GM12878 (cell line): ENCODE measurements at regions not wholly inside any gene's neighbourhood (a gene's known extent, or its start where the extent isn't known, plus 50 kb on each side); places are given as distances from the start of the nearest gene placed in this dataset.

ENCODE experiments used
- ATAC-seq: fragments of 200-7000 bp; cut with Tn5 transposase; 3 replicates; pipeline ENCODE4 v1.9.1; 2020; ENCODE audit warnings: mild to moderate bottlenecking, moderate library complexity
- BruUV-seq: library from RNA; stranded (reverse); fragments of 400-500 nt; replicated peaks from 2 replicates; lab custom pipeline; 2021; lab: Mats Ljungman, UMichigan
- CTCF ChIA-PET: fragments of 300-600 bp; sonication (Branson Sonifier 250); formaldehyde crosslinking; extraction: SDS; loops from one replicate; lab custom pipeline; 2021; ENCODE audit warnings: inconsistent platforms; lab: Yijun Ruan, JAX
- POLR2A ChIA-PET: fragments of 350-600 bp; formaldehyde crosslinking; extraction: SDS; loops from one replicate; lab custom pipeline; 2021; ENCODE audit warnings: inconsistent platforms; lab: Charles Lee
- RAD21 ChIA-PET: fragments of 300-600 bp; sonication (Branson Sonifier 250); formaldehyde crosslinking; loops from one replicate; lab custom pipeline; 2023; ENCODE audit warnings: antibody characterized with exemption; ENCODE audit not compliant: unreplicated experiment; lab: Charles Lee
- SMC1A ChIA-PET: fragments of 300-600 bp; sonication (Branson Sonifier 250); formaldehyde crosslinking; loops from one replicate; lab custom pipeline; 2023; ENCODE audit not compliant: unreplicated experiment, uncharacterized antibody; lab: Charles Lee
- DNase-seq: peaks from one replicate; pipeline ENCODE4 v3.0.0-alpha.2; 2011; ENCODE audit warnings: low read depth, low spot score
- FAIRE-seq: peaks from 3 replicates; lab custom pipeline; 2011; peaks lifted over from hg19 to GRCh38; lab: Jason Lieb, UNC
- H2AFZ ChIP-seq: 2 replicates; pipeline ENCODE4 v1.6.0; 2011; ENCODE audit warnings: low read depth, low read length, control low read depth; ENCODE audit not compliant: control insufficient read depth
- H3K27ac ChIP-seq: 2 replicates; pipeline ENCODE4 v1.5.1; 2011; ENCODE audit warnings: control low read depth; ENCODE audit not compliant: control insufficient read depth, insufficient read depth
- H3K27me3 ChIP-seq, 2 experiments: replicated peaks in 1 of 2; 2 replicates each; pipeline versions ENCODE4 v1.6.0 to v1.6.1; 2011; ENCODE audit warnings: low read length in 1 of 2; ENCODE audit not compliant: control insufficient read depth in 2 of 2, insufficient read depth in 2 of 2
- H3K36me3 ChIP-seq, 2 experiments: 2 replicates each; pipeline ENCODE4 v1.5.1; 2011; ENCODE audit warnings: low read length in 1 of 2; ENCODE audit not compliant: control insufficient read depth in 2 of 2, insufficient read depth in 2 of 2
- H3K4me1 ChIP-seq: 2 replicates; pipeline ENCODE4 v1.6.1; 2011; ENCODE audit warnings: mild to moderate bottlenecking, low read length, moderate library complexity, mixed read lengths; ENCODE audit not compliant: control insufficient read depth, insufficient read depth
- H3K4me2 ChIP-seq: 2 replicates; pipeline ENCODE4 v1.6.0; 2011; ENCODE audit warnings: control low read depth; ENCODE audit not compliant: control insufficient read depth, insufficient read depth
- H3K4me3 ChIP-seq: fragments of 200-600 bp; sonication (generic); 2 replicates; pipeline ENCODE4 v1.5.1; 2016
- H3K79me2 ChIP-seq: 2 replicates; pipeline ENCODE4 v1.6.0; 2011; ENCODE audit warnings: low read length; ENCODE audit not compliant: control insufficient read depth, insufficient read depth
- H3K9ac ChIP-seq: 2 replicates; pipeline ENCODE4 v1.8.0; 2011; ENCODE audit warnings: low read length, control low read depth, mixed read lengths; ENCODE audit not compliant: control insufficient read depth, insufficient read depth
- H3K9me3 ChIP-seq: replicated peaks from 3 replicates; pipeline ENCODE4 v1.5.1; 2011; ENCODE audit warnings: mild to moderate bottlenecking, low read length; ENCODE audit not compliant: control insufficient read depth, insufficient read depth
- H4K20me1 ChIP-seq: 2 replicates; pipeline ENCODE4 v1.6.0; 2011; ENCODE audit not compliant: control insufficient read depth, insufficient read depth
- CBX3 ChIP-seq: fragments of 200-600 bp; sonication (generic); IDR thresholded peaks from 2 replicates; pipeline ENCODE4 v1.6.1; 2016; ENCODE audit warnings: low read depth, borderline replicate concordance
- GABPA ChIP-seq: IDR thresholded peaks from 2 replicates; pipeline ENCODE4 v1.6.1; 2014; ENCODE audit warnings: antibody characterized with exemption, low read depth, mild to moderate bottlenecking, inconsistent platforms
- NRF1 ChIP-seq: conservative IDR thresholded peaks from 2 replicates; pipeline ENCODE4 v1.6.1; 2011; ENCODE audit warnings: mild to moderate bottlenecking, low read depth, low read length, improper control_type of control experiment
- WGBS: methylation state at CpG from one replicate; pipeline ENCODE4 v1.1.6; 2016; ENCODE audit warnings: low lambda C conversion rate; ENCODE audit not compliant: insufficient replicate concordance, insufficient coverage; ENCODE audit errors: missing lambda C conversion rate; 5-methylcytosine and 5-hydroxymethylcytosine counted together
- in situ Hi-C: fragments of 300-500 bp; cut with MboI; formaldehyde crosslinking; loops from 9 replicates; pipeline ENCODE4 v1.14.3; 2018; ENCODE audit warnings: mixed read lengths
- intact Hi-C: fragments of 100-400 bp; cut with micrococcal nuclease; formaldehyde crosslinking; loops from one replicate; pipeline ENCODE4 v1.14.2; 2022; ENCODE audit not compliant: unreplicated experiment
- TF ChIP-seq, protein P1 (sequence below): fragments of 450-650 bp; IDR thresholded peaks from 2 replicates; pipeline ENCODE4 v1.6.1; 2017; ENCODE audit warnings: antibody characterized with exemption, mild to moderate bottlenecking, moderate library complexity
- TF ChIP-seq, protein P2 (sequence below): IDR thresholded peaks from 2 replicates; pipeline ENCODE4 v1.6.1; 2012; ENCODE audit warnings: low read depth, low read length, improper control_type of control experiment
- TF ChIP-seq, protein P3 (sequence below): IDR thresholded peaks from 2 replicates; pipeline ENCODE4 v1.6.1; 2011; ENCODE audit warnings: borderline replicate concordance, low read depth, mild to moderate bottlenecking, moderate library complexity, mixed read lengths, low read length; ENCODE audit not compliant: insufficient read depth; ENCODE audit errors: extremely low read length
- TF ChIP-seq, protein P4 (sequence below): IDR thresholded peaks from 2 replicates; pipeline ENCODE4 v1.6.1; 2012; ENCODE audit warnings: low read depth, low read length, improper control_type of control experiment
- TF ChIP-seq, protein P5 (sequence below): fragments of 450-650 bp; conservative IDR thresholded peaks from 2 replicates; pipeline ENCODE4 v1.6.1; 2017; ENCODE audit warnings: mild to moderate bottlenecking, moderate library complexity
- TF ChIP-seq, protein P6 (sequence below): fragments of 450-650 bp; IDR thresholded peaks from 2 replicates; pipeline ENCODE4 v1.6.1; 2016; ENCODE audit warnings: mild to moderate bottlenecking, moderate library complexity, borderline replicate concordance

DNA sequence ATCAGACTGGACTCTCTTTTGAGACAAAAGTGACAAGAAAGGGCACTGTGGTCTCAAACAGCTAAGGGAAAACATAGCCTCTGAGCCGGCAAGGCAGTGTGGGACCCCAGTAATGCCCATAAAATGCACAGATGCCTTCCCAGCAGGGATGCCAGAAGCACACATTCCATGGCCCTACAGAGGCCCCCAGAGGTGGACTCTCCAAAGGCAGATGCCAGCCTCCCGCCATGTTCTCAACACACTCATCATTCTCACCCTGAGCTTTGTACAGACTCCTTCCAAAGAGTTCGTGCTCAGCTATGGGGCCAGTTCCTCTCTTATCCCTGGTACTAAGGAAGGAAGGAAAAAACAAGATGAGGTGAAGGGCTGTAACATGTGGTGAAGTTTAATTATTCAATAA, 67.1 kb upstream of the ATP12A start (continued):
- TF ChIP-seq, protein P1, sequence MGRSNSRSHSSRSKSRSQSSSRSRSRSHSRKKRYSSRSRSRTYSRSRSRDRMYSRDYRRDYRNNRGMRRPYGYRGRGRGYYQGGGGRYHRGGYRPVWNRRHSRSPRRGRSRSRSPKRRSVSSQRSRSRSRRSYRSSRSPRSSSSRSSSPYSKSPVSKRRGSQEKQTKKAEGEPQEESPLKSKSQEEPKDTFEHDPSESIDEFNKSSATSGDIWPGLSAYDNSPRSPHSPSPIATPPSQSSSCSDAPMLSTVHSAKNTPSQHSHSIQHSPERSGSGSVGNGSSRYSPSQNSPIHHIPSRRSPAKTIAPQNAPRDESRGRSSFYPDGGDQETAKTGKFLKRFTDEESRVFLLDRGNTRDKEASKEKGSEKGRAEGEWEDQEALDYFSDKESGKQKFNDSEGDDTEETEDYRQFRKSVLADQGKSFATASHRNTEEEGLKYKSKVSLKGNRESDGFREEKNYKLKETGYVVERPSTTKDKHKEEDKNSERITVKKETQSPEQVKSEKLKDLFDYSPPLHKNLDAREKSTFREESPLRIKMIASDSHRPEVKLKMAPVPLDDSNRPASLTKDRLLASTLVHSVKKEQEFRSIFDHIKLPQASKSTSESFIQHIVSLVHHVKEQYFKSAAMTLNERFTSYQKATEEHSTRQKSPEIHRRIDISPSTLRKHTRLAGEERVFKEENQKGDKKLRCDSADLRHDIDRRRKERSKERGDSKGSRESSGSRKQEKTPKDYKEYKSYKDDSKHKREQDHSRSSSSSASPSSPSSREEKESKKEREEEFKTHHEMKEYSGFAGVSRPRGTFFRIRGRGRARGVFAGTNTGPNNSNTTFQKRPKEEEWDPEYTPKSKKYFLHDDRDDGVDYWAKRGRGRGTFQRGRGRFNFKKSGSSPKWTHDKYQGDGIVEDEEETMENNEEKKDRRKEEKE = no peak
- TF ChIP-seq, protein P2, sequence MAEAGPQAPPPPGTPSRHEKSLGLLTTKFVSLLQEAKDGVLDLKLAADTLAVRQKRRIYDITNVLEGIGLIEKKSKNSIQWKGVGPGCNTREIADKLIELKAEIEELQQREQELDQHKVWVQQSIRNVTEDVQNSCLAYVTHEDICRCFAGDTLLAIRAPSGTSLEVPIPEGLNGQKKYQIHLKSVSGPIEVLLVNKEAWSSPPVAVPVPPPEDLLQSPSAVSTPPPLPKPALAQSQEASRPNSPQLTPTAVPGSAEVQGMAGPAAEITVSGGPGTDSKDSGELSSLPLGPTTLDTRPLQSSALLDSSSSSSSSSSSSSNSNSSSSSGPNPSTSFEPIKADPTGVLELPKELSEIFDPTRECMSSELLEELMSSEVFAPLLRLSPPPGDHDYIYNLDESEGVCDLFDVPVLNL = no peak
- TF ChIP-seq, protein P3, sequence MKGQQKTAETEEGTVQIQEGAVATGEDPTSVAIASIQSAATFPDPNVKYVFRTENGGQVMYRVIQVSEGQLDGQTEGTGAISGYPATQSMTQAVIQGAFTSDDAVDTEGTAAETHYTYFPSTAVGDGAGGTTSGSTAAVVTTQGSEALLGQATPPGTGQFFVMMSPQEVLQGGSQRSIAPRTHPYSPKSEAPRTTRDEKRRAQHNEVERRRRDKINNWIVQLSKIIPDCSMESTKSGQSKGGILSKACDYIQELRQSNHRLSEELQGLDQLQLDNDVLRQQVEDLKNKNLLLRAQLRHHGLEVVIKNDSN = no peak

DNA sequence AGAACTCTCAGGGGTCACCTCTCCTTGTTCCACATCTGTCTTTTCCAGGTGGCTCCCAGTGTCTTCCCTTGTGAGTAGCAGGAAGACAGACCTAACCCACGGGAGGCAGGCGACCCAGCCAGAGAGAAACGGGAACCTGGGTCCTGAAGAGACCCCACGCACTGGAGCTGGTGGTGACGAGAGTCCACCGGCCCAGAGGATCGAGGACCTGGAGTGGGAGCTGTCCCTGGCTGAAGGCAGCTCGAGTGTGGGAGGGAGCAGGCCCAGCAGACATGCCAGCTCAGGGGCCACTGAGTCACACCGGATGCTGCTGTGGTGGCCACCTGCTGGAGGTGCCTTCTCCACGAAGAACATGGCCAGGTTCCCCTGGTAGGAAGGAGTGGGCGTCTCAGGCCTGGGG, 66.5 kb upstream of the ATP12A start:
- Histone ChIP-seq H3K9ac (no peak overlapping the region), H3K4me3 (no peak overlapping the region), H3K4me2 (no peak overlapping the region), H3K9me3 (no peaks in the 10 kb centered on the region; the same call in 2 of the 3 replicates), H3K27ac (no peak overlapping the region), H3K79me2 (no peaks in the 10 kb centered on the region), H3K36me3 (no peaks in the 10 kb centered on the region), H3K4me1 (peaks cover 16% of the 10 kb centered on the region), H4K20me1 (no peaks in the 10 kb centered on the region), H3K27me3 (no peaks in the 10 kb centered on the region), H2AFZ (no peak overlapping the region)
- FAIRE-seq (no peak), DNase-seq (no peak), ATAC-seq (no peak)
- ChIA-PET CTCF (interaction anchor here (1.9 kb wide), 1 partner anchor 11 kb away, joined by 4 read pairs; no protein-coding TSS in a partner anchor), RAD21 (no interaction called here), SMC1A (no interaction called here), POLR2A (no interaction called here)
- intact Hi-C loops (no loop called here), in situ Hi-C loops (no loop called here)
- no TSS peak for BruUV-seq
- 68% methylated on average over 11 of the region's 11 CpGs for WGBS
- TF ChIP-seq, protein P4, sequence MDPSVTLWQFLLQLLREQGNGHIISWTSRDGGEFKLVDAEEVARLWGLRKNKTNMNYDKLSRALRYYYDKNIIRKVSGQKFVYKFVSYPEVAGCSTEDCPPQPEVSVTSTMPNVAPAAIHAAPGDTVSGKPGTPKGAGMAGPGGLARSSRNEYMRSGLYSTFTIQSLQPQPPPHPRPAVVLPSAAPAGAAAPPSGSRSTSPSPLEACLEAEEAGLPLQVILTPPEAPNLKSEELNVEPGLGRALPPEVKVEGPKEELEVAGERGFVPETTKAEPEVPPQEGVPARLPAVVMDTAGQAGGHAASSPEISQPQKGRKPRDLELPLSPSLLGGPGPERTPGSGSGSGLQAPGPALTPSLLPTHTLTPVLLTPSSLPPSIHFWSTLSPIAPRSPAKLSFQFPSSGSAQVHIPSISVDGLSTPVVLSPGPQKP = no peak
- TF ChIP-seq, protein P5, sequence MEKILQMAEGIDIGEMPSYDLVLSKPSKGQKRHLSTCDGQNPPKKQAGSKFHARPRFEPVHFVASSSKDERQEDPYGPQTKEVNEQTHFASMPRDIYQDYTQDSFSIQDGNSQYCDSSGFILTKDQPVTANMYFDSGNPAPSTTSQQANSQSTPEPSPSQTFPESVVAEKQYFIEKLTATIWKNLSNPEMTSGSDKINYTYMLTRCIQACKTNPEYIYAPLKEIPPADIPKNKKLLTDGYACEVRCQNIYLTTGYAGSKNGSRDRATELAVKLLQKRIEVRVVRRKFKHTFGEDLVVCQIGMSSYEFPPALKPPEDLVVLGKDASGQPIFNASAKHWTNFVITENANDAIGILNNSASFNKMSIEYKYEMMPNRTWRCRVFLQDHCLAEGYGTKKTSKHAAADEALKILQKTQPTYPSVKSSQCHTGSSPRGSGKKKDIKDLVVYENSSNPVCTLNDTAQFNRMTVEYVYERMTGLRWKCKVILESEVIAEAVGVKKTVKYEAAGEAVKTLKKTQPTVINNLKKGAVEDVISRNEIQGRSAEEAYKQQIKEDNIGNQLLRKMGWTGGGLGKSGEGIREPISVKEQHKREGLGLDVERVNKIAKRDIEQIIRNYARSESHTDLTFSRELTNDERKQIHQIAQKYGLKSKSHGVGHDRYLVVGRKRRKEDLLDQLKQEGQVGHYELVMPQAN = no peak
- TF ChIP-seq NRF1 (no peak), GABPA (no peak), CBX3 (no peak)
- TF ChIP-seq, protein P6, sequence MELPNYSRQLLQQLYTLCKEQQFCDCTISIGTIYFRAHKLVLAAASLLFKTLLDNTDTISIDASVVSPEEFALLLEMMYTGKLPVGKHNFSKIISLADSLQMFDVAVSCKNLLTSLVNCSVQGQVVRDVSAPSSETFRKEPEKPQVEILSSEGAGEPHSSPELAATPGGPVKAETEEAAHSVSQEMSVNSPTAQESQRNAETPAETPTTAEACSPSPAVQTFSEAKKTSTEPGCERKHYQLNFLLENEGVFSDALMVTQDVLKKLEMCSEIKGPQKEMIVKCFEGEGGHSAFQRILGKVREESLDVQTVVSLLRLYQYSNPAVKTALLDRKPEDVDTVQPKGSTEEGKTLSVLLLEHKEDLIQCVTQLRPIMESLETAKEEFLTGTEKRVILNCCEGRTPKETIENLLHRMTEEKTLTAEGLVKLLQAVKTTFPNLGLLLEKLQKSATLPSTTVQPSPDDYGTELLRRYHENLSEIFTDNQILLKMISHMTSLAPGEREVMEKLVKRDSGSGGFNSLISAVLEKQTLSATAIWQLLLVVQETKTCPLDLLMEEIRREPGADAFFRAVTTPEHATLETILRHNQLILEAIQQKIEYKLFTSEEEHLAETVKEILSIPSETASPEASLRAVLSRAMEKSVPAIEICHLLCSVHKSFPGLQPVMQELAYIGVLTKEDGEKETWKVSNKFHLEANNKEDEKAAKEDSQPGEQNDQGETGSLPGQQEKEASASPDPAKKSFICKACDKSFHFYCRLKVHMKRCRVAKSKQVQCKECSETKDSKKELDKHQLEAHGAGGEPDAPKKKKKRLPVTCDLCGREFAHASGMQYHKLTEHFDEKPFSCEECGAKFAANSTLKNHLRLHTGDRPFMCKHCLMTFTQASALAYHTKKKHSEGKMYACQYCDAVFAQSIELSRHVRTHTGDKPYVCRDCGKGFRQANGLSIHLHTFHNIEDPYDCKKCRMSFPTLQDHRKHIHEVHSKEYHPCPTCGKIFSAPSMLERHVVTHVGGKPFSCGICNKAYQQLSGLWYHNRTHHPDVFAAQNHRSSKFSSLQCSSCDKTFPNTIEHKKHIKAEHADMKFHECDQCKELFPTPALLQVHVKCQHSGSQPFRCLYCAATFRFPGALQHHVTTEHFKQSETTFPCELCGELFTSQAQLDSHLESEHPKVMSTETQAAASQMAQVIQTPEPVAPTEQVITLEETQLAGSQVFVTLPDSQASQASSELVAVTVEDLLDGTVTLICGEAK = no peak
